GM18858 (cell line): ENCODE measurements at regions not wholly inside any gene's neighbourhood (a gene's known extent, or its start where the extent isn't known, plus 50 kb on each side); places are given as distances from the start of the nearest gene placed in this dataset.
"Not testable (repeated sequence)": the region's sequence is repeated elsewhere in the genome, so short reads cannot be mapped to it uniquely, and the experiment has no call there.

Source experiments
- ATAC-seq: cut with Tn5 transposase; IDR thresholded peaks from one replicate; pipeline ENCODE4 v1.9.1; 2021; ENCODE audit not compliant: unreplicated experiment

GRCh38 chr7:46134385-46134784, 213.3 kb upstream of the IGFBP3 start:
- ATAC-seq, result no peak

DNA sequence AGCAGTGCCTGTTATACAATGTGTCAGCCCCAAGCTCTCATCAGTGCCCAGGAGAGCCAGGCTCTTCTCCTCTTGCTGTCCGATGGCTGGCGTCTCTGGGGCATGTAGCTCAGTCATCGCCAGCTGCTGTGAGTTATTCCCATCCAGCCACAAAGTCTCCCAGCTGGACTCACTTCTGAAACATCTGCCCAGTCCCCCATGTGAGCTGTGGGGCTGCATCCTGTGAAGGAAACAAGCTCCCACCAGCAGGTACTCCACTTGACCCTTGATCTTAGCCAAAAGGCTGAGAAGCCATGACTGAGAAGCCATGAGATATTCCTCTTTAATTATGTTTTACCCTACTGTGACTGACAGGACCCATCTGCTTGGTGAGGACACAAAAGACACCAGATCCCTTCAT, 212.7 kb upstream of the IGFBP3 start:
- ATAC-seq, result no peak

- ATAC-seq, result no peak
Measured at GRCh38 chr7:46133072-46133471, 212.0 kb upstream of the IGFBP3 start.

GRCh38 chr7:46131916-46132795, 211.1 kb upstream of the IGFBP3 start:
- peak; percentile 40 for ATAC-seq

GRCh38 chr7:46129831-46130230, 208.8 kb upstream of the IGFBP3 start:
- ATAC-seq, result no peak

- no peak for ATAC-seq
Measured at GRCh38 chr7:46127814-46128213, 206.7 kb upstream of the IGFBP3 start.

GRCh38 chr7:46126675-46127300, 205.7 kb upstream of the IGFBP3 start:
- ATAC-seq, result no peak

DNA sequence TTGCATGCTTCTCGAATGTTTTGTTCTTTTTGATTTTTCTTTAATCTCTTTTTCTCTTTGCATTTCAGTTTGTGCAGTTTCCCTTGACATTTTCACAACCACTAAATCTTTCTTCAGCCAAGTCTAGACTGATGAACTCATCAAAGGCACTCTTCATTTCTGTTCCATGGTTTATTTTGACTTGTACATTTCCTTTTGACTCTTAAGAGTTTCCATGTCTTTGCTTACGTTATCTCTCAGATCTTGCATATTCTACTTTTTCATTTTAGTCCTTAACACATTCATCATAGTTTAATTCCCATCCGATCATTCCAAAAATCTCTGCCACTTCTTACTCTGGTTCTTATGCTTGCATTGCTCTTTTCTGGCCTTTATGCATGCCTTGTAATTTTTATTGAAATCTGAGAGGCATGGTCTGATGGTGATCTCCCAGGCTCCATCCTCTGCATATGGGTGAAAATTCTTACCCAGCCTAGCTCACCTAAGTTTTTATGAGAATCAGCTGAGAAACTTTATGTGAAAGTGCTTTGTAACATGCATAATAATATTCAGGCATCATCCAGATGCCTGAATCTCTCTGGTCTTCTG, 202.8 kb upstream of the IGFBP3 start:
- ATAC-seq, result no peak

DNA sequence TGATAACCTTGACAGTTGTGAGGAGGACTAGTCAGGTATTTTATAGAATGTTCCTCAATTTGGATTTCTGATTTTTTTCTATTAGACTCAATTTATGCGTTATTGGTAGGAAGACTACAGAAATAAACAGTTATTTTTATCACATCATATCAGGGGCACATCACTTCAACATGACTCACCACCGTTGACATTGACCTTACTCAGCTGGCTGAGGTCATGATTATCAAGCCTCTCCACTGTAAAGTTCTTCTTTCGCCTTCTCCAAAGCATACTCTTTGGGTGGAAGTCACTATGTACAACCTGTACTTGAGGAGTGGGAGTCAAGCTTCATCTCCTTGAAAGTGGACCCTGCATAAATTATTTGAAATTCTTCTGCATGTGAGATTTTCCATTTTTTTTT, 194.3 kb upstream of the IGFBP3 start:
- no peak for ATAC-seq

DNA sequence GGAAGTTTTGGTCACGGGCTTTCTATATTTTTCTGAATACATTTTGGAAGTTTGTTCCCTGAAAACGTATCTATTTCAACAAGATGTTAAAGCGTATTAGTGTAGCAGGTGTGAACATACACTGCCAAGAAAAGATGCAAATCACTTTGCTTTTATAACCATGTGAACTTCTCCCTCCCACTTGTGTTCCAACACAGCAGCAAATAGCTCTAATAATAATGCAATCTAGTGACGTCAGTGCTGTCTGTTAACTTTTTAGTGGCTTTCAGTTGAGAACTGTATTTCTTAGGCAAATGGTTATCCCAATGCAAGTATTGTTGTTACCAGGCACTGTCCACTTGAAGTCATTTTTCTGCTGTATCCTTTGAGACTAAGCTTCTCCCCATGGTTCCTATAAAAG, 188.4 kb upstream of the IGFBP3 start:
- ATAC-seq, result no peak

DNA sequence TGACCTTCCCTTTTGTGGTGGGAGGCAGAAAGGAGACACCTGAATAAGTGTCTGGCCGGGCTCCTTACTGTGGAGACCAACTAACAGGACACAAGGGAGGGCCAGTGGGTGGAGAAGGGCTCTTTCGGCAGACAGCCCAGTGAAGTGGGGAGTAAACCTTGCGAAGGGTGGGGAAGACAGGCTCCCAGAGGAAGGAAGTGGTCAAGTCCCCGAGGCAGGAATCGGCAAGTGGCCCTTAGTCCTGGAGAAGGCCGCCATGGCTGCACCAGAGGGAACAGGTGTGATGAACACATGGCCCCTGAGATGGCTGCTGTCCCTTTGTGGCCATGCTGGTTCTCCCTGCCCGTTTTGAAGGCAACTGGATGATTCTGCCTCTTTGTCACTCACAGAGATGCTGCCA, 187.2 kb upstream of the IGFBP3 start:
- no peak for ATAC-seq

DNA sequence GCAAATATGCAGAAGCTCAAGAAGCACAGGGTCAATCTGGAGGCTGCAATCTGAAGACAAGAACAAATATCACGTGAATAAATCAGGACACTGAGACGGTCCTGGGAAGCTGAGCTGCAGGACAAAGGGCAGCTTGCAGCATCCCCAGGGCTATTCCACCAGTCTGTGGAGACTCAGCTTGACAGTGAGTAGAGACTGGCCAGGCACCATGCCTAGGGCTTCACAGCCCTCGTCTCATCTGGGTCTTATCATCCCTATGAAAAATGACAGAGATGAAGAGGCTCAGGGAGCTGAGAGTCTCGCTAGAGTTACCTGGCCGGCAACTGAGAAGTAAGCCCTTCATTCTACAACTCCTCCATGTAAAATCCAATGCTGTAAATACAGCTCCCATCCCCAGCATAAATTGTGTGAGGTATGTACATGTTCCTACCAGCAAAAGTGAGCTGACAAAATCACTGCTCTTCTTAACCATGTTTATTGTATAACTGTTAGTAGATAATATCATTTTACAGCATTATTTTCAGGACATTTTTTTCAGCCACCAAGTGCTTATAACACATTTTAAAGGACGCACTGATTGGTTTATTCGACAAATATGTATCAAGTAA, 186.6 kb upstream of the IGFBP3 start:
- ATAC-seq, result no peak

GRCh38 chr7:46100521-46100920, 179.4 kb upstream of the IGFBP3 start:
- no peak for ATAC-seq

DNA sequence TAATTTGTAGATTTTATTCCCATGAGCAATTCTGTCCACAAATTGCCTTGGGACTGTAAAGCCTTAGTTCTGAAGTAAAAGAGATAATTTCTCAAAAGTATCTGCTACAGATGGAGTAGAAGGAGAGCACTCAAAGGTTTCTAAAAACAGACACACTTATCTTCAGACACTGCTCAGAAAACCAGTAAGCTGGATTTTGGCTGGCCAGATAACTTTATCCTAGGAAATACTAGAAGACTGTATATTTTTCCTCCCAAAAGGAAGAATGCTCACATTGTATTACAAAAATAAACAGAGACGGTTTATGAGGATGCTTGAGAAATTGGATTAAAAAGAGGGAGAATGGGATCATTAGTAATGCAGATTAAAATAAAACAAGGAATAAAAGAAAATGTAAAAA, 178.0 kb upstream of the IGFBP3 start:
- ATAC-seq, result no peak

- ATAC-seq, result no peak
Measured at GRCh38 chr7:46091071-46091470, 170.0 kb upstream of the IGFBP3 start.

DNA sequence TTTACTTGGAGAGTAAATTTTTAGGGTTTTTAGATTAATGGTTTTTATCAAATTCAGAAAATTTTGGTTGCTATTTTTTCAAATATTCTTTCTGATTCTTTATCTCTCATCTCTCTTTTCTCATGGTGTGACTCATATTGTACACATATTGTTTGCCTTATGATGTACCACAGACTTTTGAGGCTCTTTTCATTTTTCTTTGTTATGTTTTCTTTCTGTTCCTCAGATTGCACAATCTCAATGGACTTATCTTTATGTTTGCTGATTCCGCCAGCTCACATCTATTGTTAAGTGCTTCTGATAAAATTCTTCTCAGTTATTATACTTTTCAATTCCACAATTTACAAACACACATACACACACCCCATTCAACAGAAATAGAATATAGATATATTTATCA, 168.2 kb upstream of the IGFBP3 start:
- no peak for ATAC-seq

GRCh38 chr7:46088486-46088885, 167.4 kb upstream of the IGFBP3 start:
- ATAC-seq, result not testable (repeated sequence)

DNA sequence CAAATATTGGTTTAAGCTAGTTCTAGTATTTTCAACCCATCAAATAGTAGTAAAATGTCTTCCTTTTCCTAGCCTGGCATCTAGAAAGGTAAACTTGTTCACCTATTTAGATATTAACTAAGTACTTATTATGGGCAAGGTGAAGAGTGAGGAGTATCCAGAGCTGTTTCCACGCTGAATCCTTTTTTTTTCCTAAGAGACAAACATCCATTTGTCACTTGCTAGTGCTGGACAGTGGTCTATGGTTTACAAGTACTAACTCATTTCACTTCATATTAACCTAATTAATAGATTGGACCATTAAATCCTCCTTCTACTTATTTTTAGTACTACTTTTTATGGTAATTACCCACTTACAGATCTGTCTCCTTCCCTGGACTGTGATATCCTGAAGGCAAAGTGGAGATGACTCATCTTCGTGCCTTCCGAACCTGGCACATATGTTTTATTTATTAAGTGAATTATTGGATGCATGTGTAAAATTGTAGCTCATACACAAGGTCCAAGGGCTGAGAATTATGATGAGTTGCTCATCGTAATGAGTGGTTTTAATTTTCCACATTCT, 159.6 kb upstream of the IGFBP3 start:
- ATAC-seq, result no peak

- ATAC-seq, result no peak
Measured at GRCh38 chr7:46079421-46079820, 158.3 kb upstream of the IGFBP3 start.

DNA sequence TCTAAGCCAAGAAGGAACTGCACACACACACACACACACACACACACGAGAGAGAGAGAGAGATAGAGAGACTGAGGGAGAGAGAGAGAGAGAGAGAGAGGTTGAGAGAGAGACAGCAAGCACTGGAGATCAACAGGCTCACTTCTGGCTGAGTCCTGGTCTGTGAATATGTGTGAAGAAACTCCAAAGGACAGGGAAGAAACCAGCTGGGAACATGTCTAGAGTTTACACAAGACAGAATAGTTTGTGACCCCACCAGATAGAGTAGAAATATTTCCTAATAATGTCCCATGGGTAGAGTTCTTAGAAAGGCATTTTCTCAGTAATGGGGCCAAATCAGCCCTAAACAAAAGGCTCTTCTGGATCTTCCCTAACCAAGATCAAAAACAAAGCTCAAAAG, 155.5 kb upstream of the IGFBP3 start:
- ATAC-seq, result no peak

DNA sequence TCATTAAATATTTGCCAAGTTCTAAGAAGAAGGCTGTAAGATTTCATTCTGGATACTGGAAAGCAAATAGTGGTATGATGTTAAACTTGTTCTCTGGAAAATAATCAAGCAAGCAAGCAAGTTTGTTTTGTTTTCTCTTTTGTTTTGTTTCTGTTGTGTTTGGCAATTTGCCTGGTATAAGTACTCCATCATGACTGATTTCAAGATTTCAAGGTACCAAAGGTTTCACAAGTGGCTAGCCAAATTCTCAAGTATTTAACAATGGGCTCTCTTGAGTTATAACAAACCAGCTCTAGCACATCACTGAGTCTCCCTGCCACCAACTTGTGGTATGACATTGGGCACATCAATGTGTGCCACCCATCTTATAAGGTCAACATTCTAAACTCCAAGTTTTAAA, 151.7 kb upstream of the IGFBP3 start:
- no peak for ATAC-seq
